GM10266 (cell line): ENCODE measurements at regions not wholly inside any gene's neighbourhood (a gene's known extent, or its start where the extent isn't known, plus 50 kb on each side); places are given as distances from the start of the nearest gene placed in this dataset.

Experiments used
- DNase-seq: peaks from one replicate; pipeline ENCODE4 v3.0.0; 2012; ENCODE audit errors: extremely low spot score
- TF ChIP-seq, protein P1 (sequence below): IDR thresholded peaks from 2 replicates; pipeline ENCODE4 v1.5.1; 2012; ENCODE audit warnings: mild to moderate bottlenecking, low read depth; ENCODE audit not compliant: control insufficient read depth, insufficient read depth; ENCODE audit errors: missing control alignments

DNA sequence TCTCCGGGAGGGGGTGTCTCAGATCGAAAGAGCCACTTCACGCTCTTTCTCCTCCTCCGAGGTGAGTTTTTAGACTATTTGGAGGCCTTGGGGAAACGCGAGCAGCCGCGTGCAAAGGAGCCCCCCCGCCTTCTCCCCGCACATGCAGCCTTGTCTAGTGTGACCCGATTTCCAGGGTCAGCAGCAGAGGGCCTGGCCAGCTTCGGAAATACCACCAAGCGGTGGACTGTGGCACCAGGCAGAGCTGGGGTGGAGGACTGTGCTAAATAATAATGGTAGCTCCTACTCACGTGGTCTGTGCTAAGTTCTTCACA is 79.3 kb upstream of the BCOR start:
- no peak for DNase-seq
- TF ChIP-seq, protein P1, sequence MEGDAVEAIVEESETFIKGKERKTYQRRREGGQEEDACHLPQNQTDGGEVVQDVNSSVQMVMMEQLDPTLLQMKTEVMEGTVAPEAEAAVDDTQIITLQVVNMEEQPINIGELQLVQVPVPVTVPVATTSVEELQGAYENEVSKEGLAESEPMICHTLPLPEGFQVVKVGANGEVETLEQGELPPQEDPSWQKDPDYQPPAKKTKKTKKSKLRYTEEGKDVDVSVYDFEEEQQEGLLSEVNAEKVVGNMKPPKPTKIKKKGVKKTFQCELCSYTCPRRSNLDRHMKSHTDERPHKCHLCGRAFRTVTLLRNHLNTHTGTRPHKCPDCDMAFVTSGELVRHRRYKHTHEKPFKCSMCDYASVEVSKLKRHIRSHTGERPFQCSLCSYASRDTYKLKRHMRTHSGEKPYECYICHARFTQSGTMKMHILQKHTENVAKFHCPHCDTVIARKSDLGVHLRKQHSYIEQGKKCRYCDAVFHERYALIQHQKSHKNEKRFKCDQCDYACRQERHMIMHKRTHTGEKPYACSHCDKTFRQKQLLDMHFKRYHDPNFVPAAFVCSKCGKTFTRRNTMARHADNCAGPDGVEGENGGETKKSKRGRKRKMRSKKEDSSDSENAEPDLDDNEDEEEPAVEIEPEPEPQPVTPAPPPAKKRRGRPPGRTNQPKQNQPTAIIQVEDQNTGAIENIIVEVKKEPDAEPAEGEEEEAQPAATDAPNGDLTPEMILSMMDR = no peak

DNA sequence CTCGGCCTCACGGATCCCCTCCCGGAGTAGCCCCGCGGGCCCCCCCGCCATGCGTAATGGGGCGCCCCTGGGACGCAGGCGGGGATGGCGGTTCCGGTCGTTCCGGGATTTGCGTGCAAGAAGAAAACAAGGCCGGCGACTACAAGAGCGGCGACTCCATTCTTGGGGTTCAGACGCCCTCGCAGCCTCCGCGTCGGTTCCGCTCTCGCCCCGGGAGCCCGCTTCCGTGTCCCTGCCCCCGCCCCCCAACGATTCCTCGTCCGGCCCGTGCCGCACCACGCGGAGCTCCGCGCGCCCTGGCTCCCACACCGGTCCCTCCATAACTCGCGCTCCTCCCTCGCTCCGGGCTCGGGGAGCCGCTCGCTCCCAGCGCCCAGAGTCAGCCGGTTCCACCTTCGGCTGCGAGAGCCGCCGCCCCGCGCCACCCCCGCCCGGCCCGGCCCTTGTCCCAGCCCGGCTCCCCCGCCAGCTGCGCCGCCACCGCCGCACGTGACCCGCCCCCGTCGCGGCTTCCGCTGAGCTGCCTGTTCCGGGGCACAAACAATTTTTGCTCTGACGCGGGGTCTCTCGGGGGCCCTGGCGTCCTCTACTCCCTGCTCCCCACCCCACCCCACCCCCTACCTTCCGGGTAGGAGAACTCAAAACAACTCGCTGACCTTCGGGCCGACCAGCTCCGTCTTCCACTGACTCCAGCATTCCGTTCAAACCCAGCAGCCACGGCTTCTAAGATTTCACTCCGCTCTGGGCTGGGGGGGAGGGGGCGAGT is 78.8 kb upstream of the BCOR start:
- TF ChIP-seq, protein P1 = no peak
- DNase-seq = peak; percentile 67

DNA sequence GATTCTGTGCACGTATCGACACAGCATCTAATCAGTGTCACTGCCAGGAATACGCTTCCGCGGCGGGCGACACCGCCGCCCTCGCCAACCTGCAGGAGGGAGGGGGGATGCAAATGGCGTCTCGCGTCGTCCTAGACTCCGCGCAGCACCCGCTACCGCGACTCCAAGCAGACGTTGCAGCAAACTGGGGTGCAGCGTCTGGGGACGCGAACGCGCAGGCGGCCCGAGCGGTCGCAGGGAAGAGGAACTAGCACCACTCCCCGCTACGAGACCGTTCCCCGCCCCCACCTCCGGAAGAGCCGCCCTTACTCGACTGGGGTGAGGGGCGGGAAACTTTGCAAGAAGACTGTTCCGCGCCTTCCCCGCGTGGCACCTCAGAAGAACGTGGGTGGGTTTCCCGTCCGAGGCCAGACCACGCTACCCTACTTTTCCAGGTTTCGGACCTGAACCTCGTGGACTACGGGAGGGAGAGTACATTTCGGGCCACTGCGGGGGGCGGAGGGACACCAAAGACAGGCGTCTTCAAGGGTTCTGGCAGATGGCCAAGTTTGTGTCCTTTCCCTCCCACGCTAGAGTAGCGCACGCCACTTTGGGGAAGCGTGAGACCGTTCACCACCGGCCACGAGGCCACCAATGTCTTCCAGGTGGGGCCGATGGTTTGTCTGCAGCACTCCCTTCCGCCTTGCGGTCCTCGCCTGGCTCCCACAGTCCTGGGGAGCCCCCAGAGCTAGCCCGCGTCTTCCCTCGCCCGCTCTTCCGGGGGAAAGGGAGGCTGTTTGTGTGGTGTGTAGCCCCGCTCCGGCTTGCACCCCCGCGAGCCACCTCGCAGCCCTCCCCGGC is 78.0 kb upstream of the BCOR start:
- TF ChIP-seq, protein P1 = no peak
- DNase-seq = peak; percentile 76

DNA sequence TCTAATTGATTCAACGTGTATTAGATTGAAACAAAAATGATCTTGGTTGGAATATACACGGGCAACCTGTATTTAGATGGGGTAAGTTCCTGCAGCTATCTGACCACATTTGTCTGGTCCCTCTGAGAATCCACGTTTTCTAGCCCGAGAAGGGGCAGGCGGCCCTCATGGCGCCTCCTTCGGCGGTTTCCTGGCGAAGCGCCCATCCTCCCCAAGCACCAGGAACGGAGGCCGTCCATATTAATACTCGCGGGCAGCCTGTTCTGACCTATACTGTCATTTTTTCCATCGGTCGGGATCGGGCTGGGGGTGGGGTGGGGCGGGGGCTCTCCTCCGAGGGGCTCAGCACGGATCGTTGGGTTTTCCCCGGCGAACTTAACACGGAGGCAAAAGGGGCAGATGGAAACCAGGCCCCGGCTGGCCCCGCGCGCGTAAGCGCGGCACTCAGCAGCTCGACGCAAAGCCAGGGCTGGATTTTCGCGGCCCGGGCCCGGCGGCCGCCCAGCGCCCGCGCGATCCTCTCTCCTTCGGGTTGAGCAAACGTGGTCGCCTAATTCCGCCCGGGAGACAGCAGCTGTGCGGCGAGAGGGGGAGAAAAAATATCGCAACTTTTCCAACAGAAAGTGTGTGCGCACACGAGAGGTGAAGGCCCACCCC is 77.2 kb upstream of the BCOR start:
- DNase-seq = no peak
- TF ChIP-seq, protein P1 = no peak

DNA sequence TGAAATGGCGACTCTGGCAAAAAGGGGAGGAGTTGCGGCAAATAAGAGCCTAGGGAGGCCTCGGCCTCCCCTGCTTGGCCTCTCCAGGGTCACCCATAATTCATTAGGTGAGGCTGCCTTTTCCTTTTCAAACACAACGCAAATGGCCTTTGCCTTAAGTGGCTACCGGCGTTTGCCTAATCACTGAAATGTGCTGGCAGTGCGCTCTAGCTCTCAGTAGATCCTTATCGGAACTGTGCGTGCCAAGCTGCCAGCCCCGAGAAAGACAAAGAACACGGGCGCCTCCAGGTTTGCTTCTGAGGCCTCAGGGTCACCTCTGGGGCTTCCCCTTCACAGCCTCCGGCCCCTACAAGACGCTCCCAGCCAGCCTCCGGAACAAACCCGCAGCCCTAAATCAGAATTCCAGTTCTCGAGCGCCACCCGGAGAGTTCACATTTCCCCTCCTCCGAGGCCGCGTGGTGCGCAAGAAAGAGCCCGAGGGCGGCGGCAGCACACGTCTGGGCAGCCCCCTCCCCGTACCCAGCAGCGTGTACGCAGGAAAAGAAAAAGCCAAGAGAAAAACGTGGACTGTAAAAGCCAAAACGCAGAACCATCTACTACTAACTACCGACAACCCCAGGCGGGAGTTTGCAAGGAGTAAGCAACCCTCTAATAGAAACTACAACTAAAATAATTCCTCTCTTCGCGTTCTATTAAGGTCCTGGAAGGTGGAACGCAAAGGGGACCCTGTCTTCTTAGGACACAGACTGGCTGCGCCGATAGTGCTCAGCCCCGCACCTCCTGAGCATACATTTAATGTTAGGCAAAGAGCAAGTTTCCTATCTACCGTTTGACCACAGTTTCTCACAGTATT is 76.5 kb upstream of the BCOR start:
- TF ChIP-seq, protein P1 = peak; percentile 11
- no peak for DNase-seq

DNA sequence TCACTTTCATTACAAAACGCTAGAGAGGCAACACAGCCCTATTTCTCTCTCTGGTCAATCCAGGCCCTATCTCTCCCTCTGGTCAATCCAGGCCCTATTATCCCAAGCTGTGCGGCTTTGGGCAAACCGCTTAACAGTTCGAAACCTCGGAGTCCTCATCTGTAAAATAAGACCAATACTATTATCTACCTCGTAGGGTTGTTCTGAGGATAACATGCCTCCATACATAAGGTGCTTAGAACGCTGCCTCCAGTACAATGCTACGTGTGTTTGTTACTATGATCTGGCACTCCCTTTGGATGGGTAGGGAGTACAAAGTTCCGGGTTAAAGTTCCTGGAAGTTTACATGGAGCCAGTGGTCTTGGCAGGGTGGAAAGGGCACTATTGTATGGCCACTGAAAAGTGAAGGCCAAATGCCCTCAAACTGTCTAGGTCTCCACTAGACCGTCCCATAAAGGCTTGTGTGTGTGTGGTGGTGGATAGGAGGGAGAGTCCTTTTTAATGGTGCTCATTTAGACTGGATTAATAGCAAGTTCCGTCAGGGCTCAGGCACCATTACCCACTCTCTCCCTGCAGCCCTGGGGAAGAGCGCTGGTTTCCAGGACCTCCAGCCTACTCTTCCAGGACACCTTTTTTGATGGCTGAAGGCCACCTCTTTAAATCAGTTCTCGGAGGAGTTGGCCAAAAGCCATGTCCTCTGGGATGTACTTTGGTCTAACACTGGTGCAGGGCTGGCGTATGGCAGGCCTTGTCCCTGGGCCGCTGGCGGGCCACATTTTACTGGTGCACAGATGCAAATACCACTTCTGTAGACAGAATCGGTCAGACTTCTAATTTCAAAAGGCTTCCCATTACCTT is 75.6 kb upstream of the BCOR start:
- no peak for DNase-seq
- TF ChIP-seq, protein P1 = no peak
